HG03565 (cell line): ENCODE measurements at regions not wholly inside any gene's neighbourhood (a gene's known extent, or its start where the extent isn't known, plus 50 kb on each side); places are given as distances from the start of the nearest gene placed in this dataset.

Experiments
- ATAC-seq: cut with Tn5 transposase; IDR thresholded peaks from one replicate; pipeline ENCODE4 v1.9.1; 2021; ENCODE audit warnings: mild to moderate bottlenecking, moderate library complexity; ENCODE audit not compliant: unreplicated experiment

GRCh38 chr9:107949061-107949460 is 459.5 kb upstream of the KLF4 start:
- no peak for ATAC-seq

DNA sequence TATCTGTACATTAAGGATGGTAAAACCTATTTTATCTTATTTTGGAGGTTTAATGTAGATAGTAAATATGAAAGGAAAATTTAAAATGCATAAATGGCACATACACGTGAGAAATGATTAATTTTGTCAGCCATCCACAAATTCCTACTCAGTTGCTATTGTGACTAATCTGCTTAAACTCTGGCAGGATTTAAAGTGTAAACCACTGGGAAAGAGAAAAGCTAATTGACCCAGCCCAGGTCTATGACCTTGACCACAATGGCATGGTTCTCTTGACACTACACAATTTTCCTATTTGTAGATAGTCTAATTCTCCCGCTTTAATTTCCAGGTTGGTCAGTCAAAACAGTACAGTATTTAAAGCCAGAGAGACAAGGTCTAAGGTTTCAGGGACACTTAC is 459.0 kb upstream of the KLF4 start:
- no peak for ATAC-seq

DNA sequence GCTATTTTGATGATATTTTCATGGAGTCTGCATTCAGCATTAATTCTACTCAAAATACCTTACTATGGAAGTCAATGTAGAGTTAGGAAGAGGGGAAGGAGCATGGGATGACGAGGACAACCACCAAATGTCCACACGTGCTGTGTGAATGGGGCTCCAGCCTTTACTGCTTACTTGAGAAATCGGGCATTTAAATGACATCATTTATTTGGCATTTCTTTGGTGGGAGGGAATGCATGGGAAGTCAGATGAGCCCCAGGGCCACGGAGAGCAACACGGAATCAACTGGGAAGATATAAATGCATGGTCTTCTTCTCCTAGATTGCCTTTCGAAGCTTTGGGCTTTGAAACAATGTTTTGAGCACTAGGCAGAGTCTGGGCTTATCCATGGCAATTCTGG is 458.5 kb upstream of the KLF4 start:
- no peak for ATAC-seq

GRCh38 chr9:107946364-107947141 is 457.0 kb upstream of the KLF4 start:
- no peak for ATAC-seq

DNA sequence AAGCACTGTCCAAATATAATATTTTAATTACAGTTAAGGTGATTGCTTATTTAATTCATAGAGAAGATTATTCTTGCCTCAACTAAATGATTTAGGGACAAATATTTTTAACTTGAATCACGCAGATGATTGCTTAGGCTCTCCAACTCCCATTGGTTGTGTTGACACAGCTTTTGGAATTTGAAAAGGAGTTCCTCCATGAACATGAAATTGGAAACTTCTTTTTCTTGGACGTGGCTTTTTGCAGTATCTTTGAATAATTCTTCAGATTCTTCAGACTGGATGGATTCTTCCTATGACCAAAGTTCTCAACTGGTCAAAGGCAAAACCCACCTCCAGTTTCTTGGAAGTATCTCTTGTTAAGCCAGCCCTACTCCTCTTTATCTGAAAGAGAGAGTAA is 456.4 kb upstream of the KLF4 start:
- no peak for ATAC-seq

DNA sequence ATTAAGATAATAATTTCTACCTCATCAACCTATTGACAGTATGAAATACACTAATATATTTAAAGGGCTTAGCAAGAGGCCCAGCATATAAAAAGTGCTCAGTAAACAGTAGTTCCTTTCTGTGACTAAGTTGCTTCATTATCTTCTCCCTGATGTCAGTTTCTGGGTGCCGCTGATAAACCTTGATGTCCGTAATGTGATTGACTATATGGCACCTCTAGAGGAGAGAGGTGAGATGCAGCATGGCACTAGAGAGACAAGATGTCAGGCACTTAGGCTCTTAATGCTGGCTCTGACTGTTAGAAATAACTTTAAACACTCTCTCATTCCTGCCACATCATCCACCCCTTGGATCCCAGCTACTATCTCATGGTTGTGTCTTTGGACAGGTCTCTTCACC is 455.9 kb upstream of the KLF4 start:
- no peak for ATAC-seq

GRCh38 chr9:107944387-107944786 is 454.8 kb upstream of the KLF4 start:
- ATAC-seq, result no peak

- ATAC-seq, result no peak
Observed at GRCh38 chr9:107943901-107944300, 454.3 kb upstream of the KLF4 start.

DNA sequence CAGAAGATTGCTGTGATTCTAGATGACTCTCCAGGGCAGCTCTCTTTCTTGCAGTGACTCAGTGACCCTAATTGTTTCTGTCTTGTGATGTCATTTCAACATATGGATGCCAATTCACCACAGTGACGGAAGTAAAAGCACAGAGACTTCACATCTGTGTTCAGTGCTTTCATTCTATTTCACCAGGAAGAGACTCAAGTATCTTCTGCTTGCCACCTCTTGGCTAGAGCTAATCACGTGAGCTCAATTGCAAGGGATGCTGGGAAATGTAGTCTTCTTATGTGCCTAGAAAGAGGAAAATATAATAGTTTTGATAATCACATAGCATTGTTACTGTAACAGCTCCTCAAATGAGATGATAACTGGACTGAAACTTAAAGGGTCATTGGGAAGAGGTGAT is 453.3 kb upstream of the KLF4 start:
- ATAC-seq, result no peak

GRCh38 chr9:107942291-107942690 is 452.7 kb upstream of the KLF4 start:
- ATAC-seq, result no peak

DNA sequence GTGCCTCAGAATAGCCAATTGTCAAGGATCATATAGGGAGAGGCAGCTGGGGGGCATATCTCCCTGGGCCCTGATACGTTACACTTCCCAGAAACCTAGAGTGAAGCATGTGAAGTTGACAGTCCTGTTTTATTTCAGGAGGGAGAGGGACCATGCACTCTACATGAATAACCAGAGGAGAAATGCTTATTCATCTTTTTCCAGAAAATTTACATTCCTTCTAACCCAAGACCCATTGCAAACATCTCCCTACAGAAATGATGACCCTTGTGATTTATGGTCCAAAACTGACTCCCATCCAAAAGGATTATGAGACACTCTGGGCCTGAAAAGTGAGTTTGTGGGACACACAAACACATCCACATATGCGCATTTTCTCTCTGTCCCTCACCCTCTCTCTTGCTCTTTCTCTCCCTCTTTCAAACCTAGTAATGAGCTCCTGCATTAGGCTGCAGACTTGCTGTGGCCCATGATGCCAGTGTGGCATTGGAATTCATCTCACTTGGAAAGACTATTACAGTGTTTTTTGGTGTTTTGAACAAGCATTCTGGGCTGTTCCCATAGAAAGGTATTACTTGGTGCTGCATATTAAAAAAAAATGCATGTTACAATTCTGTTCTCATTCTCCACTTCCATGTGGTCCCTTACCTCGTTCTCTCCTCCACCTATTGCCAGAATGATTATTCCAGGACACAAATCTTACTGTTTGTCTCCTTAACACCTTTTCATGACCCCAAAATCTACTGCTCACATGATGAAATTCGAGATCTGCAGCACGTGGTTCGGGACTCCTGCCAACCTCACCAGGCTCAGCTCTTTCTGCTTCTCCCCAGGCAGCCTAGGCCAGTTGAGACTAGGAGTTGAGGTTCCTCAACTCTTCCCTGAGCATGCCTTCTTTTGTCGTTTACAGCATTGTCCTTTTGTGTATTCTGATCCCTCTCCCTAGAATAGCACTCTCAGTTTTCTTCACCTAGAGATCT is 451.3 kb upstream of the KLF4 start:
- no peak for ATAC-seq

- no peak for ATAC-seq
Observed at GRCh38 chr9:107938801-107939386, 449.3 kb upstream of the KLF4 start.

DNA sequence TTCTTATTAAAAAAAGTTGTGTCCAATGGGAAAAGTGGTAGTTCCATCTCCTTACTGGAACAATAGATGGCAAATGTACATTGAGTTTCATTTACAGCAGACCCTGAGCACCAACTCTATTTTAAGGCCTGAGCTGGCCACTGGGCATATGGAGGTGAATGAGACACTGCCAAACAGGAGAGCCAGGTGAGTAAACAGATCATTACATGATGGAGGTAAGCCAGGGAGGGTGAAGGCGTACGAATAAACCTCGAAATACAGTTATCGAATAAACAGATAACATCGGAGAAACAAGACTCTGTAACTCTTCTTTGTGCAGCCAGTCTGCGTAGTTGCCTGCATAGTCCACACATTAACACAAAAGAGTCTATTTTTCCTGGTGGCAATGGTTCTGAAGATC is 446.4 kb upstream of the KLF4 start:
- no peak for ATAC-seq

GRCh38 chr9:107933516-107933915 is 443.9 kb upstream of the KLF4 start:
- ATAC-seq, result no peak

DNA sequence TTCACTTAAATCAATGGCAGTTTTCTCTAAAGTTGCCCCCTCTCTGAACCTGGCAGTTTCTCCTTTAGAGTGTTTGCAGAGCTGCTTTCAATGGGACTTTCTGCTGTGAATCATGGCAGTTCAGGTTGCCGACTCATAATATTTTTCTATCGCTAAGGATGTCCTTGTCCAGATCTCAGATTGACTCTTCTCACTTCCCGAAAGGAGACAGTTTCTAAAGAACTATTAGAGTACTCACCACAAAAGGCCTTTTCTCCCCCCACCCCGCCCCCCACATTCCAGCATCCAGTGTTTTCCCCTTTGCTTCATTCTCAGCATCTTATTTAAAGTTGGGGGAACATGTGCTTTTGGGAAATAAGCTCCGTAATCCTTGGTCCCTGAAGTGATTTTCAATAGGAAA is 443.5 kb upstream of the KLF4 start:
- no peak for ATAC-seq

DNA sequence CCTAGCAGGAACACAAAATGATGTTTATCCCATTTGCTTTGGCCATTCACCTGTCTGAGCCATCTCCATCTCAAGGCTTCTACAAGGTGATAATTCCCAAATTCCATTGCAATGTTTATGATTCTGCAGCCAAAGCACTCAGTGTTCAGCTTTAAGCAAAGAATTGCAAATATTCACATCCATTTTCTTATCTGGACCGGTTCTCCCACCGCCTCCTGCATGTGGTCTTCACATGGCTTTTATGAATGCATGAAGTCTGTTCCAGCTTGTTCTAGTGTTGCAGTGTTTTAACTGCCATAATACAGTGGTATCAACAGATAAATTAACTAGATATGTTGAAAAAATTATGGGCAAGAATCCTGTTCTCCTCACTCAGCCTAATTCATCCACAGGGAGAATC is 443.0 kb upstream of the KLF4 start:
- ATAC-seq, result no peak

DNA sequence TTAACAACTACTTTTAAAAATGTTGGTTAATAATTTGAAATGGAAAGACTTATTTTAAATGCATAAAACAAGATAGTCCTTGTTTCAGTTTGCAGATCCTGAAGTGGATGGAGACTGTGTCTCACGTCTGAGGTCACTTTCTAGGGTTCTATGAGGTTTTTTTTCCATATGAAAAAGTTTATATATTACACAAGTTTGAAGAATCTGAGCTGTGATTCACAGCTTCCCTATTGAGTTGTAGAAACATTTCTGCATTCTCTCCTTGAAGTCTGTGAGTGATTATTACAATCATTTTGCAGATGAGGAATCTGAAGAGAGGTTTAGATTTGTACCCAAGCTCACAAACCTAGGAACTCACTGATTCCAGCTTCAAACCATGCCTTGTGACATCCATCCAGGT is 442.5 kb upstream of the KLF4 start:
- ATAC-seq, result no peak

DNA sequence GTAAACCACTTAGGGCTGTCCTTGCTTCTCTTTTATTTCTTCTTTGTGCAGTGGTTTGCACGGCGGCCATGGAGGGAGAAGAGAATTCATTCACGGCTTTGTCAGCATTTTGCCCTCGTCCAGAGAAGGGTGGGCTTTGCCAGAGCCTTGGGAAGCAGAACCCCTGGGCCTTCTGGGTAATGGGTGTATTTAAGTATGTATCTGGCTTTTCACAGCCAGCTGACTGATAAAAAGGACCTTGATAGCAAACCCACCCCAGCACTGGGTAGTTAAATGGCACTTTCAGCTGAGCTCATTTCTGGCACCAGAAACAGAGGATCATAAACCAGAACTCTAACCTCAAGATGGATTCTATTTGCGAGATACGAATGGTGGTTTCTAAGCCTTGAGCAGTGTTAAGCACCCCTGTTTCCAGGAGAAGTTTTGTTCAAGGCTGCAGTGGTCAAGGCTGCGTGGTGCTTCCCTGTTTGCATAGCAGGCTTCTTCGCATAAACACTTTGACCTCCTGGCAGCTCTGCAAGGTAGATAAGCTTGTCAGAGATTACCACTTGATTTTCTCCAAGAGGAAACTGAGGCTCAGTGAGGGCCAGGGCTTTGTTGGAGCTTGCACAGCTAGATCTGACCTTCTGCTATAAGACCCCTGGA is 441.6 kb upstream of the KLF4 start:
- ATAC-seq, result no peak

DNA sequence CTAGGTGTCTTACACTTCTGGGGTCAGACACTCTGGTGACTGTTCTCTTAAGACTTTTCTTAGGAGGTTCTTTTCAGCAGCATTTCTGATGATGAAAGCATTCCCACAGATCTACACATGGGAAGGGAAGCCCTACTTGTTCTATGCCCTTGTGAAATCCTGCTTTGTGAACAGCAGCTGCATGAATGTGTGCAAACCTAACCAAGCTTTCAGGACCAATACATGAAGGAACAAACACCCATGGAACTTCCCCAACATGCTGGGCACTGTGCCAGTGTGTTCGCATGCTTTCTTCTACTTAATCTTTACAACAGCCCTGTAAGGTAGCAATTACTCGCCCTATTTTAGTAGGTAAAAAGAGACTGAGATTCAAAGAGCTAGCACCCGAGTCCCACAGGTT is 439.9 kb upstream of the KLF4 start:
- no peak for ATAC-seq

DNA sequence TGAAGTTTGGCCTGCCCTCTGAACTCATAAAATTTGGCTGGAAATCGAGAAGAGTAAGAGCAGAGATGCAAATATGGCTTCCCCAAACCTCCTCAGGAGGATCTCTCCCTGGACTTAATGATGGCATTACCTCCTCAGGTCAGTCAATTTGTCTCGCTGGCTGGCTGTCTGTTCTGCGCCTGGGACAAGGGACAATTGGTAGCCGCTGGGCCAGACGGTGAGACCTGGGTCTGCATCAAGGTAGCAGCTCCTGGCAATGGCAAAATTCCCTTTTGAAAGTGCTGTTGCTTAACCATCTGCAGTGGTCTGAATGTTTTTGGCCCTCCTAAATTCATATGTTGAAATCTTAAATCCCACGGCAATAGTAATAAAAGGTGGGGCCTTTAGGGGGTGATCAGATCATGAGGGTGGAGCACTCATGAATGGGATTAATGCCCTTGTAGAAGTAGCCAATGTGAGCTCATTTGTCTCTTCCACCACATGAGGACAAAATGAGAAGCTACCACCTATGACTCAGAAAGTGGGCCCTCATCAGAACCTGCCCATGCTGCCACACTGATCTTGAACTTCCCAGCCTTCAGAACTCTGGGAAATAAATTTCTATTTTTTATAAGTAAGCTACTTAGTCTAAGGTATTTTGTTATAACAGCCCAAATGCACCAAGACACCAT is 439.3 kb upstream of the KLF4 start:
- ATAC-seq, result no peak

DNA sequence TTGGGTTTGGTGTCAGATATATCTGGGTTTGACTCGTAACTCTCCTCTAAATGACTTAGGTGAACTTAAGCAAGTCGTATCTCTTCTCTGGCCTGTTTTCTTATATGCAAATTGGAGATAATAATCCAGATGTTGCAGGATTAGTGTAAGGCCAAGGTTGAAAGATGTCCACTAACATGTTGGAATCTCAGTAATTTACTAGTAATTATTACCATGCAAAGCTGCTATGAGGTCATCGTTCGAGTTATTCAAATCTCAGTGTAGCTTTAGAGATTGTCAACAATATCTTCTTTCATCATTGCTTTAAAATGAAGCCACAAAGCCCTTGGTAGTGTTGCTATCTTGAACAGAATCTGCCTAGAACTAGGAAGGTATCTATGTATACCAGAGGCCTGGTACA is 437.7 kb upstream of the KLF4 start:
- no peak for ATAC-seq
